Cardiac septum (tissue), 1 donor: ENCODE measurements at regions not wholly inside any gene's neighbourhood (a gene's known extent, or its start where the extent isn't known, plus 50 kb on each side); places are given as distances from the start of the nearest gene placed in this dataset.

ENCODE experiments used
- DNase-seq: peaks from one replicate; pipeline ENCODE4 v3.0.0-alpha.2; 2020; ENCODE audit warnings: low spot score
- intact Hi-C: fragments of 100-400 bp; cut with DNase I; formaldehyde crosslinking; loops from one replicate; pipeline ENCODE4 v1.14.0; 2022
- donor health status: DM: no; HTN: no; CAD: no.

GRCh38 chr18:41763361-41763760, 191.7 kb upstream of the PIK3C3 start:
- no peak for DNase-seq
- intact Hi-C loops, result no loop called here

- intact Hi-C loops, result no loop called here
- no peak for DNase-seq
These were observed 193.6 kb upstream of the PIK3C3 start for GRCh38 chr18:41761333-41762018.

- intact Hi-C loops, result no loop called here
- no peak for DNase-seq
These were observed 196.5 kb upstream of the PIK3C3 start for GRCh38 chr18:41758534-41758933.

GRCh38 chr18:41756141-41756540, 198.9 kb upstream of the PIK3C3 start:
- intact Hi-C loops, result no loop called here
- no peak for DNase-seq

- intact Hi-C loops, result no loop called here
- DNase-seq, result no peak
These were observed 200.7 kb upstream of the PIK3C3 start for GRCh38 chr18:41754332-41754731.

- DNase-seq, result no peak
- intact Hi-C loops, result no loop called here
These were observed 201.2 kb upstream of the PIK3C3 start for GRCh38 chr18:41753826-41754225.

- intact Hi-C loops, result no loop called here
- no peak for DNase-seq
These were observed 202.2 kb upstream of the PIK3C3 start for GRCh38 chr18:41752826-41753225.

- no peak for DNase-seq
- intact Hi-C loops, result no loop called here
These were observed 203.4 kb upstream of the PIK3C3 start for GRCh38 chr18:41751652-41752051.

GRCh38 chr18:41751161-41751560, 203.9 kb upstream of the PIK3C3 start:
- no peak for DNase-seq
- intact Hi-C loops, result no loop called here

GRCh38 chr18:41747723-41748242, 207.3 kb upstream of the PIK3C3 start:
- intact Hi-C loops, result loop anchor here (10.0 kb wide), 1 partner anchor 813 kb away; no protein-coding TSS in a partner anchor

GRCh38 chr18:41745166-41746049, 209.6 kb upstream of the PIK3C3 start:
- intact Hi-C loops, result loop anchor here (10.0 kb wide), 1 partner anchor 811 kb away; no protein-coding TSS in a partner anchor
- no peak for DNase-seq

More at GRCh38 chr18:41747723-41748242, 207.3 kb upstream of the PIK3C3 start:
- no peak for DNase-seq

- intact Hi-C loops, result loop anchor here (10.0 kb wide), 1 partner anchor 810 kb away; no protein-coding TSS in a partner anchor
- DNase-seq, result no peak
These were observed 210.5 kb upstream of the PIK3C3 start for GRCh38 chr18:41744421-41745030.

GRCh38 chr18:41737218-41737617, 217.8 kb upstream of the PIK3C3 start:
- intact Hi-C loops, result no loop called here
- no peak for DNase-seq

GRCh38 chr18:41734917-41735316, 220.1 kb upstream of the PIK3C3 start:
- no peak for DNase-seq
- intact Hi-C loops, result no loop called here

GRCh38 chr18:41732356-41732755, 222.7 kb upstream of the PIK3C3 start:
- intact Hi-C loops, result no loop called here
- no peak for DNase-seq

- DNase-seq, result no peak
- intact Hi-C loops, result no loop called here
These were observed 223.2 kb upstream of the PIK3C3 start for GRCh38 chr18:41731884-41732283.

GRCh38 chr18:41724195-41724594, 230.8 kb upstream of the PIK3C3 start:
- DNase-seq, result no peak
- intact Hi-C loops, result no loop called here

- intact Hi-C loops, result no loop called here
- no peak for DNase-seq
These were observed 233.8 kb upstream of the PIK3C3 start for GRCh38 chr18:41721103-41721790.

- intact Hi-C loops, result no loop called here
- DNase-seq, result no peak
These were observed 234.8 kb upstream of the PIK3C3 start for GRCh38 chr18:41720226-41720625.

- intact Hi-C loops, result no loop called here
- DNase-seq, result no peak
These were observed 235.2 kb upstream of the PIK3C3 start for GRCh38 chr18:41719808-41720207.
